ENCODE measurements at regions not wholly inside any gene's neighbourhood (a gene's known extent, or its start where the extent isn't known, plus 50 kb on each side); places are given as distances from the start of the nearest gene placed in this dataset.

- no peak for DNase-seq (ENCODE audit: low spot score)
These were observed 95.6 kb upstream of the E2F8 start for GRCh38 chr11:19336331-19336730.

GRCh38 chr11:19332476-19332875 is 91.7 kb upstream of the E2F8 start:
- DNase-seq (ENCODE audit: low spot score), result no peak

- no peak for DNase-seq (ENCODE audit: low spot score)
These were observed 89.7 kb upstream of the E2F8 start for GRCh38 chr11:19330416-19330815.

GRCh38 chr11:19329970-19330369 is 89.2 kb upstream of the E2F8 start:
- no peak for DNase-seq (ENCODE audit: low spot score)

GRCh38 chr11:19328586-19329311 is 88.0 kb upstream of the E2F8 start:
- no peak for DNase-seq (ENCODE audit: low spot score)

GRCh38 chr11:19327280-19327679 is 86.5 kb upstream of the E2F8 start:
- no peak for DNase-seq (ENCODE audit: low spot score)

GRCh38 chr11:19326499-19326898 is 85.8 kb upstream of the E2F8 start:
- no peak for DNase-seq (ENCODE audit: low spot score)

GRCh38 chr11:19323502-19323901 is 82.8 kb upstream of the E2F8 start:
- no peak for DNase-seq (ENCODE audit: low spot score)

GRCh38 chr11:19321351-19321750 is 80.6 kb upstream of the E2F8 start:
- DNase-seq (ENCODE audit: low spot score), result no peak

GRCh38 chr11:19320827-19321226 is 80.1 kb upstream of the E2F8 start:
- DNase-seq (ENCODE audit: low spot score), result no peak

- no peak for DNase-seq (ENCODE audit: low spot score)
These were observed 75.7 kb upstream of the E2F8 start for GRCh38 chr11:19316434-19316833.

GRCh38 chr11:19315511-19315910 is 74.8 kb upstream of the E2F8 start:
- no peak for DNase-seq (ENCODE audit: low spot score)

GRCh38 chr11:19313140-19313539 is 72.4 kb upstream of the E2F8 start:
- no peak for DNase-seq (ENCODE audit: low spot score)

- DNase-seq (ENCODE audit: low spot score), result peak; percentile 30
These were observed 70.7 kb upstream of the E2F8 start for GRCh38 chr11:19311308-19312030.

- no peak for DNase-seq (ENCODE audit: low spot score)
These were observed 66.8 kb upstream of the E2F8 start for GRCh38 chr11:19307498-19307897.

- no peak for DNase-seq (ENCODE audit: low spot score)
These were observed 65.6 kb upstream of the E2F8 start for GRCh38 chr11:19306179-19306944.

- DNase-seq (ENCODE audit: low spot score), result no peak
These were observed 60.6 kb upstream of the E2F8 start for GRCh38 chr11:19301361-19301760.

- DNase-seq (ENCODE audit: low spot score), result no peak
These were observed 53.7 kb upstream of the E2F8 start for GRCh38 chr11:19294444-19294843.

GRCh38 chr11:19291064-19291463 is 50.3 kb upstream of the E2F8 start:
- no peak for DNase-seq (ENCODE audit: low spot score)
